HG02678 (cell line): ENCODE measurements at regions not wholly inside any gene's neighbourhood (a gene's known extent, or its start where the extent isn't known, plus 50 kb on each side); places are given as distances from the start of the nearest gene placed in this dataset.
"Not testable (repeated sequence)": the region's sequence is repeated elsewhere in the genome, so short reads cannot be mapped to it uniquely, and the experiment has no call there.

ENCODE experiments used
- ATAC-seq: cut with Tn5 transposase; IDR thresholded peaks from one replicate; pipeline ENCODE4 v1.9.1; 2021; ENCODE audit warnings: mild to moderate bottlenecking, moderate library complexity; ENCODE audit not compliant: unreplicated experiment

DNA sequence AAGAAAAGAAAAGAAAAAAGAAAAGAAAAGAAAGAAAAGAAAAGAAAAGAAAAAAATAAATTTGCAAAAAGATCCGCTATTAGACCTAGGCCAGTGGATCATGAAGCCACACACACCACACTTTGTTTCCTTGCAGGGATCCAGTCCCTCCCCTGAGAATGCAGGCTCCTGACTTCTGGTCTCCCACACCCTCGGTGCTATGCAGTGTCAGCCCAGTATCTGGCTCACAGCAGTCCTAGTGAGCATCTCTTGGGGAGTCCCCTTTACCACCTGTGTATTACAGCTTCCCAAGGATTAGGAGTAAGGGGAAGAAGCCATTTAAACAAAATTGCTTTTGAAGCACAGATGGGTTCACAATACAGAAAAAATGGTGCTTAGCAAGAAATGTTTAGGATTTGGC is 174.1 kb upstream of the IRF2BP2 start:
- ATAC-seq, result not testable (repeated sequence)

DNA sequence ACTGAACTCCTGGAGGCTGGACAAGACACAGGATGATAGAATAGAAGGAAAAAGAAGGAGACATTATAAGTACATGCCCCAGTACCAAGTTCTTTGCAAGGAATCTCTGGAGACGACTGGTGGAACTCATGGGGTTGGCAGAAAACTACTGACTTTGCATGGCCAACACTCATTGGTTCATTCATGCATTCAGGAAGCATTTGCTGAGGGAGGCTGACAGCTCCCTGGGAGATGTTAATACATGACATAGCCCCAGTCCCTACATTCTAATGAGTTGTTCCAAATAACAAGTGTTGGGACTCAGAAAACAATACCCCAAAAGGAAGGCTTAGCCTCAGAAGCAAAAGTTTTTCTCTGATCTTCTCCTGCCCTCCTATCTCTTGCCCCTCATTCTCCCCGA is 172.8 kb upstream of the IRF2BP2 start:
- ATAC-seq, result no peak

DNA sequence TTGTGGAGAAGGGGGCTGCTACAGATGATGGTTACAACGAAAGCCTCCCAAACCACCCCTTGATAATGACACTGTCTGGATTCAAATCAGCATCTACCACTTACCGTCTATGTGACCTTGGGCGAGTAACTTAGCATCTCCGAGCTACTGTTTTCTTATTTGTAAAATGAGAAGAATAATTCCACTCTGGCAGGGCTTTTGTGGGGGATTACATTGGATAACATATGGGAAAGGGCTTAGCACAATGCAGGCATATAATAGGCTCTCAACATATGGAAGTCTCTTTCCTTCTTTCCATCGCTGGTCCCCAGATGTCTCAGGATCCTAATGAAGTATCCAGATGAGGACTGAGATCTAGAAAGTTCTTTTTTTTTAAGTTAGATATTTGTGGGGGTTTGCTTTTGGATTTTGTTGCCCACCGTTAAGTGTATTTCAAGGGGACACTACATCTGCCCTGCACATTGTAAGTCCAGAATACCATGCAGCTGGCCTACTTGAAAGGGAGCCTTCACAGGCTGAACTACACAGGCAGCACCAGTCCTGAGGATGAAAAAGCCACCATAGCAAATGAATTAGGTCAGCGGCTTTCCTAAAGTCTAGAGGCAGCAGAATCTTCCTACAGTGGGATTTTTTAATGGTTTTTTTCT is 172.2 kb upstream of the IRF2BP2 start:
- no peak for ATAC-seq

DNA sequence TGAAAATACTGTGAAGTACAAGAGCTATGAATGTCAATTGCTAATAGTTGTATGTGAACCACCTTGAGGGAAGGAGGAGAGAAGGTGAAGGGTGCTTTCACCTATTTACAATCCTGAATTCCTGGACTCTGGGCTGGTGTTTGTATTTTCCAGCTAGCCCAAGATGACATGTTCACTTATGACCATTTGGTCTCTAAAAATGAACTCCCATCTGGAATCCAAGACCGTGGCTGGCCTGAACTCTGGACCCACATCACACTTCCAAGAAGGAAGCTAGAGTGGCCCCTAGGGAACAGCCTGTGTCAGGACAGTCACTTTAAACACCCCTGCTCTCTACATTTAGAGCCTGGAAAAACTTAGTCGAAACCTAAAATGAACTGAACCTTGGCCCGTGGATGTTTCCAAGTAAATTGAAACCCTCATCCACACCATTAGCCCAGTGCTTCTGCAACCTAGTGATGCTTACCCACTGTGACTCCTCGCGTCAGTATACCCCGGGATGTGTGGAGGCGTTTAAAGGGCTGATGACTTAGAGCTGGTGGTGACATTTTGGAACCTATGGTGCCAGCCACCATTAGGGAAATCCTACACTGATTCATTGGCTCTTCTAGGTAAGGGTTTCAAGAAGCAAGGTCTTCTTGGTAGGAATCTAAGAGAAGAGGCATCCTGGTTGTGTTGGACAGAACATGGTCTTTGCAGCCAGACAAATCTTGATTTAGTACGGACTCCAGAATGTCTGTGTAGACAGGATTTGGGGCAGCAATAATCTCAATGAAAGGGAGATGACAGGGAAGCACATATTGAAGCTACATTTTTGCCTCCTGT is 171.5 kb upstream of the IRF2BP2 start:
- no peak for ATAC-seq

DNA sequence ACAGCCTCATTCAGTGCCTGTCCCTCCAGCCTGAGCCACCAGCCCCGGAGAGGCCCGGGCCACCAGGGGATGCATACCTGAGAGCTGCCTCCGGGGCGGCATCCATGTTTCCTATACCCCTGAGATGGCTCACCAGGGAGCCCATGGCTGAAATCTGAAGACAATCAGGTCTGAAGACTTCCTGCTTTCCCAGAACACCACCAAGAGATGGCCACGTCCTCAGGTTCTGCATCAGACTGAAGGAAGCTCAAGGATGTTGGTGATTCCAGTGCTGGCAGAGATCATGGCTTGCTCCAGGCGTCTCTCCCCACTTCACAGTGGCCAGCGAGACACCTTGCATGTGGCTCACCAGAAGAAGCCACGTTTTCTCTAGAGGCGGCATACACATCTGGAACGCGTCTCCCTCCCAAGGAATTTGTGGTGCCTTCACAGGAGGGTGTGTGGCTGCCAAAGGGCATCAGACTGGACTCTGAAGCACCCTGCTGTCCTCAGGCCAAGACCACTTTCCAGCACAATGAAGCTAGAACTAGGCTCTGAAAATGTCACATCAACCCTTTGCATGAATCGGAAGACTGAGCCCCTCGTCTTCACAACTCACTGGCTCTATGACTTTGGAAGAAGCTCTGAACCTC is 170.7 kb upstream of the IRF2BP2 start:
- no peak for ATAC-seq

DNA sequence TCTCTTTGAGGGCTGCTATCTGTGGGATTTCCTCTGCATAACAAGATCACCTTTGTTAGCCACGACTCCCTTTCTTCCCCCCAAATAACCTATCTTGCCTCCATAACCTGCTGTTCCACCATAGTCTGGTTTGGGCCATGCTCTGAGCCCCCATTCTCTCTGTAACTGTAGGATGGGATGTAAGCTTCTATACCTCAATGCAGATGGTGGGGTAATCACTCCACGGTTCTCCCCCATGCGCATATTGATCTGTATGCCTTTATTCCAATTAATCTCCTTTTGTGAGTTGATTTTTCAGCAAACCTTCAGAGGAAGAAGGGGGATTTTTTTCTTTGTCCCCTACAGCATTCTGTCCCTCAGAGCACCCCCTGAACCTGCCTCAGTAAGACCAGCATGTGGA is 170.1 kb upstream of the IRF2BP2 start:
- ATAC-seq, result no peak

DNA sequence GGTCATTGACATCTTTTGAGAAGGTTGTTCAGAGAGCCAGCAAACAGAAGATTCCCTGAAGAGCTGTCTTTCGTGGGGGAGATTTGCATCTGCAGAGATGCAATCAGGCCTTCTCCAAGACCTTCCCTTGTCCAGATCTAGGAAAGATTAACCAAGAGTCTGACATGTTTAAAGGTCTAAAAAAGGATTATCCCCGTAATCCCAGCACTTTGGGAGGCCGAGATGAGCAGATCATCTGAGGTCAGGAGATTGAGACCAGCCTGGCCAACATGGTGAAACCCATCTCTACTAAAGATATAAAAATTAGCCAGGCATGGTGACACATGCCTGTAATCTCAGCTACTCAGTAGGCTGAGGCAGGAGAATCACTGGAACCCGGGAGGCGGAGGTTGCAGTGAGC is 169.6 kb upstream of the IRF2BP2 start:
- not testable (repeated sequence) for ATAC-seq

DNA sequence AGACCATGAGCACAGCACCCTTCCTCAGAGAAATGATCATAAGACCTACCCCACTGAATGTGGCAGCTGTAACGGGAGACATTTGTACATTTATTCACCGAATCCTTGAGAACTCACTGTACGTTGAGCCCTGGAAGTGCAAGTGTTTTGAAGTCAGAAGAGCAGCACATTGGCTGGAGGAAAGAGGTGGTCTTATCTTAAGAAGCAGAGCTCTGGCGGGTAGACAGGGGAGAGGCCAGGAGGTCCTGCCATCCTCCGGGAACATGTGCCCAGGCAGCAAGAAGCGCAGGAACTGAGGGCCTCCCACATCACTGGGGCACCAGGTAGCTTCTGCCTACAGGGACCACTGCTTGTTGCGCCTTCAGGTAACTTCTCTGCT is 169.2 kb upstream of the IRF2BP2 start:
- no peak for ATAC-seq

DNA sequence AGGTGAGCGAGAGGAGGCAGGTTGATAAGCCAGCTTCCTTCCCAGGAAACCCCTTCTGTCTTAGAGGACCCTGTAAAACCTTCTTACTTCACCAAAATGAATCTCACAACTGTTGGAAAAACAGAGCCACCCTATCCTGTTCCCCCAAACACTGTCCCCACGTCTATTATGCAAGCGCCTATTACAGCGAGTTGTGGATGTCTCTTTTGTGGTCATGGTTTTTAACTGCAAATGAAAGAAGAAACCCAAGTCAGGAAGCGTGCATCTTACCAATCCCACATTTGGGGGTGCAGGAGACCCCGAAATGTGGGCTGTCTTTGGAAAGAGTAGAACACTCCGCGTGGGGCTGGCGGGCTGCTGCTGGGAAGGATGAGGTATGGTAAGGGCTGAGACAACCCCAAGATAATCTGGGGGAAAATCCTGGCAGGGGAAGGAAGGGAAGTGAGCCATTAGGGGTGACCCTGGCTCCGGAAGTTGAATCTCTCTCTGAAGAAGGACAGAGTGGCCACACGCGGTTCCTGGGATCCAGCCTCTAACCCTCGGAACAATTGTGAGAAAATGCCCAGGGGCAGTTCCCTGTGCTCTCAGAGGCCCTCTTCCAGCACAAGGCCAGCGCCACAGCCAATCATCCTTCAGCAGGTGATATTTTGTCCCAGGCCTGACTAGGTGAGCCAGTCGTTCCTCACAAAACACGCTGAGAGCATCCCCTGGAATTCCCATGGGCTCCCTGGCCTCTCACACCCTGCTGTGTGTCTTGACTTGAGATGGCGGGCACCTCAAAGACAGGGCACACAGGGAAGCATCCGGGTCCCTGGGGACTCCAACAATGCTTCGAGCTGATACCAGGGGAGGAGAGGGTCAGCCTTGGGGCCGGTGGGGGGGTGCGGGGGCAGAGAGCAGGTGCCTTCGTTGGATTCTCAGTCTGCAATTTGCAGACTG is 168.5 kb upstream of the IRF2BP2 start:
- ATAC-seq, result no peak

DNA sequence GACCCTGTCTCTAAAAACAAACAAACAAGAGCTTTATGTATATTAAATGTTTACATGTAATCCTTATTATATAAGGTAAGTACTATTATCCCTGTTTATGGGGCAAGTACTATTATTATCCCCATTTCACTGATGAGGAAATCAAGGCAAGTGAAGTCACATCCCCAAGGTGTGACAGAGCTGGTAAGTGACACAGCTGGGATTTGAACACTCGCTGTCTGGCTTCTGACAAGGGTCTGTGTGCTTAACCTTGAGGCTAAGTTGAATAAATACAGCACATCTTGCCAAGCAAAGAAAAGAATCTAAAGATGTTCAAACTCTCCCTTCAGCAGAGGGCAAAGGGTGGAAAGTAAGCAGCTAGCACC is 167.9 kb upstream of the IRF2BP2 start:
- no peak for ATAC-seq

DNA sequence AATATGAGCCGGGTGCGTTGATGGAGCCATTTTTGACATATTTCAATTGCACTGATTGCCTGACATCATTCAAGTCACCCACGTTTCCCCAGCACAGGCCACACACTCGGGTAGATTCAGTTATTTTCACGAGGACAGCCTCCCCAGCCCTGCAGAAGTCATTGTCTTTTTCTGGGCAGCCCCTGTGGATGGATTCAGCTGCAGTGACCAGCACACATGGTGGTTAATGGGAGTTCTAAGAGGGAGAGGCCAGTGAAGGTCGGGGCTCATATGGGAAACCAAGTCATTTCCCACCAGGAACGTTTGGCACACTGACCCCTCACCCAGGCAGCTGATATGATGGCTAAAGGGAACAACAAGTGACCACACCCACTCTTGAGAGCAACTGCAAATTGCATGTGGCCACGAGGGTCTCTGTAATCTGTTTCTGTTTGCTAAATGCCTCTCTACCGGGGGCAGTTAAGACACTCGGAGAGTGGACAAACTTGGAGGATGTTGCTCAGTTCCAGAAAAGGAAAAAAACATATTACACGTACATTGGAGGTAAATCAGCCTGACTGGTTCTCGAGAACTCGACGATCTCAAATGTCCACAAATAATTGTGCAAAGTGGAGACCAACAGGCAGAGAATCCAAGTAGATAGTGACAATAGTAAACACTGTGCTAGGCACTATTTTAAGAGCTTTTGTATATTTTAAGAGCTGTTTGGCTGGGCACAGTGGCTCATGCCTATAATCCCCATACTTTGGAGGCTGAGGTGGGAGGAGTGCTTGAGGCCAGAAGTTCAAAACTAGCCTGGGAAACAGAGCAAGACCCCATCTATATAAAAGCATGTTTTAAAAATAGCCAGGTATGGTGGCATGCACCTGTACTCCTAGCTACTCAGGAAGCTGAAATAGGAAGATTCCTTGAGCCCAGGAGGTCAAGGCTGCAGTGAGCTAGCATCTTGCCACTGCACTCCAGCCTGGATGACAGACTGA is 167.2 kb upstream of the IRF2BP2 start:
- ATAC-seq, result no peak

DNA sequence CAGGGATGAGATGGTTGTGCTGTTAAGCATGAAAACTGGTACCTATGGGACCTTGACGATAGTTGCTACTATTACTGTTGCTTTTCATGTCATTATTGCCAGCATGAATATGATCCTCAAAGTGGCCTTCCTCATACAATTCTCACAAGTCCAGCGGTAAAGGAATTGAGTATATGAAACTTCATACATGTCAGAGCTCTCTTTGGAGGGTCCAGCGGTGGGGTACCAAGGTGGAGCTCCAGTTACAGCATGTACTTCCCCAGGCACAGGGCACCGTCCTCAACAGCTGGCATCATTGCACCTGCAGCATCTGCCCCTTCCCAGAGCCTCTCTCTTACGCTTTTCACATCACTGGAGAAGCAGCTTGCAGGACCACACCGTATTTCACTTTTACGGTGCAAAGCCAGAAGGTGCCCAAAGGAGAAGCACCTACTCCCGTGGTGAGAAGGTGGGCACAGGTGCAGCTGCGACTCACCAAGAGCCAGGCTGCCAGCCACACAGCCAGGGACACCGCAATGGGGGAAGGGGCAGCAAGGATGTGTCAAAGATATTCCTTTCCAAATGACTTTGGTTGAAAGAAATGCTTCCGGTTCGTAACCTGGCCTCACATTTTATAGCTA is 166.4 kb upstream of the IRF2BP2 start:
- no peak for ATAC-seq

DNA sequence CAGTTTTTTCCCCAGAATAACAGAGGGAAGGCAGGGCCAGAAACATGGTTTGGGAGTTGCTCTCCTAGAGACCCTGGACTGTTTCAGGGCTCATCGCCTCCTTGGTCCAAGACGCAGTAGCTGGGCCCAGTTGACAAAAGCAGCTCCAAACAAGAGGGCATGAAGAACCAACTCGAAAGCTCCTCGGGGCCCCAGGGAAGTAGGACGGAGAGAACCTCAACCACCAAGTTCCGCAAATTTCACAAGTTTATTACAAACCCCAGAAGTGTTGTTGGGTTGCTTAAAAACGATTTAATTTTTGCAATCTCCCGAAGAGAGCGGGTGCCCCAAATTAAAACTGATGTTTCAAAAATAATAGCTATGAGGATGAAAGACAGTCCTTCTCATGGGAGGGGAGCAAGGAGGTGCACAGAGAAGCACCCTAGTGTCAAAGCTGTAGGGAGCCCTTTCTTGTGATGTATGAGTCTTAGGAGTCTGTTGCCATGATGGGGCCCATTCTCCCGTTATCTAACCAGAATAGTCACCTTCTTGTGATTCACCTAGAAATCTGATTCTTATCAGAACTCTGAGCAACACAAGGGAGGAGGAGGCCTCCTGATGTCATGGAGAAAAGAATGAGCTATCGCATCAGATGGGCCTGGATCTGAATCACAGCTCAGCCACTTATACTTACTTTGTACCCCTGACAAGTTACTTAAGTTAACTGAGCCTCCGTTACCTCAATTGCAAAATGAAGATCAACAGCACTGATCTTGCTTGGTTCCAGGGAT is 165.7 kb upstream of the IRF2BP2 start:
- no peak for ATAC-seq

DNA sequence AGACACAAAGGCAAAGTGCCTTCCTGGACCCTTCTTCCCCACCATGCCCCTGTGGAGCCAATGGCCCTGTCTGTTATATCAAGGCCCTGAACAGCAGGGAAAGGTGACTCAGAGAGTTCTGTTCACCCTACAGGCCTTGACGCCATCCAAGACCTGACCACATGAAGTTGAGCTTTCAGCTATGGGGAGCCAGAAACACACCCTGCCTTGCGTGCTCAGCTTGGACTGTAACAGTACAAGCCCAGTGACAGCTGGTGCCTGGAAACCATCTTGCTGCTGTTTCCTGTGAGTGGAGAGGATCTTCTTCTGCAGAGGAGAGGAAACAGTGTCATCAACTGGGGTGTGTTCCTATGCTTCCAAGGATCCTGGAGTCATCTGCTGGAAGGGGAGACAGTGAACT is 165.0 kb upstream of the IRF2BP2 start:
- ATAC-seq, result no peak

DNA sequence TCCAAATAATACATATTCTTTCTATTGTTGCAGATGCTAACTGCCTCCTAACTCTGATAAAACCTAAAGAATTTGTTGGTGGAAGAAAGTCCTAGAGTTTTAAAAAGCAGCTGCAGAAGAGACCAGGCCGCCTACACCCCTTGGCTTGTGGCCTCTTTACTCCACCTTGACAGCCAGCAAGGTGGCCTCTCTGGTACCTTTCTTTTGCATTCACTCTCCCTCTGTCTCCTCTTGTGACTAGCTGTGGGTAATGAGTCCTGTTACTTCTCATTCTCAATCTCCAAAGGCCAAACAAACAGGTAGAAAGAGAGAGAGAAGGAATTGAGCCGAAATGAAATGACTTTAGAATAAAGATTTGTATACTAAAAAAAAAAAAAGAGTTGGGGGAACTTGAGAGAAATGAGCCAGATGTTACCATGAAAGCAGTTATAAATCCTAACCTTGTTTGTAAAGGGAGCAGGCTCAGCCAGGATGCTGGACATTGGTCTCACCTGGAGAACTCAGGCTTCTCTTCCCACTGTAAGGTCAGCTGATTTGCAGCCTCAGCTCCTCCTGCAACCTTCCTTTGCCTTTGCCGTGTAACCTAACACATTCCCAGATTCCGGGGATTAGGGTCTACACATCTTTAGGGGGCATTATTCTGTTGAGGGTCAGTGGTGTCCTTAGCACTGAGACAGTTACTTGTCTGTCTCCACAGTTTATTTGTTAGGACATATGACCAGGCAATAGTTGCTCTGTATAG is 164.1 kb upstream of the IRF2BP2 start:
- ATAC-seq, result no peak

DNA sequence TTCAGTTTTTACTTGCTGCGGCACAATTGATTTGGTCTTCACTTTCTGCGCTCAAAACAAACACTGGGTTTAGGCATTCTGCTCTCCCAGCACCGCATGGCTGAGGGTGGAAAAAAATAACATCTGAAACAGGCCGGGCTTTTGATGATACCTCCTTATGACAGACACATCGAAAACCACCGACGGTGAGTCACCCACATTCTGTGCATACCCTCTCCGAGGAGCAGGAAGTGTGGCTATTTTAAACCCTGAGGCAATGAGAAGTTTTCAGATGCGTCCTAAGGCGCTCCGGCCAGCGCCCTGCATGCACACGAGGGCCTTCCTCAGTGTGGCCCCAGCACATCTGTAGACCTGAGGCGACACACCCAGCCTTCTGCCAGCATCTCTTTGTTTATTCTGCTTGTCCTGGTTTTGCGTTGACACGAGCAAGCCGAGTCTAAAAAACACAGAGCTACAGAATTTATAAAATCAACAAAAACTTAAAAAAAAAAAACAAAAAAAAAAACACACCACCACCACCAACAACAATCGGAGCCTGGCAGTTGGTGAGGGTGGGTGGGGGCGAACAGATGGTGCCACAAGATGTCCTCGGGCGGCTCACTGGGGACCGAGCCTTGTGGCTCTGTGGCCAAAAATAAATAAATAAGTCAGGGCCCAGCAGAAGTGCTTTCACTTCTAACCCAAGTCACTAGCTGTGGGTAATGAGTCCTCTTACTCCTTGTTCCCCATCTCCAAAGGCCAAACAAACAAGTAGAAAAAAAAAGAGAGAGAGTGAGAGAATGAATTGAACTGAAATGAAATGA is 162.6 kb upstream of the IRF2BP2 start:
- peak; percentile 88 for ATAC-seq

DNA sequence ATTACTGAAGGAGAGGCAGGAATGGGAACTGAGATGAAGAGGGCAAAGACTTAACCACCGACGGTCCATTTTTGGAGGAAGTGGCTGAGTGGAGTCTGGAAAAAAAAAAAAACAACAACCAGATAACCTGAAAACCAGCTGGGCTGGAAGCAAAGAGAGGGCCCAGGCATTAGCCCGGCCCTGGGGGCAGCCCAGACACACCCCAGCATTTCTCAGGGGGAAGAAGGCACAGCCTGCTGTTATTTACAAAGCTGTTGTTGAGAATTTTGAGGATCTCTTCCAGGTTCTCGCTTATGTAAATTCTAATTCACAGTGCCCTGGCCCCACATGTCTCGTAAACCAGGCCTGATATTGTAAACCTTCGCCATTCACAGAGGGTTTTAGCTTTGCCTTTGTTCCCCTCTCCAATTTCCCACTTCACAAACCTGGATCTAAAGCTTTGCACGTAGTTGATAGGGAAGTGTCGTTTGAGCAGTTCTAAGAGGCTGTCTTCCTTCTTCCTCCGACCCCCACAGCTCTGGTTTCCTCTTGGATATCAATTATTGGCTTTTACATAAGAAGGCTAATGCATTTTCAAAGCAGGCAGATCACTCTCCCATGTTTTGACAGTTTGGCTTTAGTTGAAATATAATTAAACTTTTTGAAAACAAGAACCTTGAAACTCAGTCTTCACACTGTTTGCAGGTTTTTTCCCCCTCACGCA is 161.8 kb upstream of the IRF2BP2 start:
- no peak for ATAC-seq
